Nephron progenitor cell (in vitro differentiated cells): ENCODE measurements at regions not wholly inside any gene's neighbourhood (a gene's known extent, or its start where the extent isn't known, plus 50 kb on each side); places are given as distances from the start of the nearest gene placed in this dataset.

ENCODE experiments used
- DNase-seq: peaks from one replicate; pipeline ENCODE4 v3.0.0; 2021
- H3K27ac Mint-ChIP-seq: 2 replicates; pipeline ENCODE4 v1.8.0; 2021; ENCODE audit warnings: mild to moderate bottlenecking, moderate library complexity, mixed read lengths
- H3K27me3 Mint-ChIP-seq: 2 replicates; pipeline ENCODE4 v1.8.0; 2021; ENCODE audit warnings: mild to moderate bottlenecking, low read depth, mixed read lengths; ENCODE audit not compliant: poor library complexity
- H3K36me3 Mint-ChIP-seq: 2 replicates; pipeline ENCODE4 v1.8.0; 2021; ENCODE audit warnings: low read depth, mixed read lengths
- H3K4me1 Mint-ChIP-seq: 2 replicates; pipeline ENCODE4 v1.8.0; 2021; ENCODE audit warnings: mixed read lengths
- H3K4me3 Mint-ChIP-seq: 2 replicates; pipeline ENCODE4 v1.8.0; 2021; ENCODE audit warnings: mild to moderate bottlenecking, moderate library complexity, mixed read lengths
- H3K9me3 Mint-ChIP-seq: 2 replicates; pipeline ENCODE4 v1.8.0; 2021; ENCODE audit warnings: mild to moderate bottlenecking, moderate library complexity, mixed read lengths
- TF ChIP-seq, protein P1 (sequence below): fragments of 200-600 bp; sonication (generic); IDR thresholded peaks from 2 replicates; pipeline ENCODE4 v1.5.0; 2021; ENCODE audit warnings: antibody characterized with exemption

DNA sequence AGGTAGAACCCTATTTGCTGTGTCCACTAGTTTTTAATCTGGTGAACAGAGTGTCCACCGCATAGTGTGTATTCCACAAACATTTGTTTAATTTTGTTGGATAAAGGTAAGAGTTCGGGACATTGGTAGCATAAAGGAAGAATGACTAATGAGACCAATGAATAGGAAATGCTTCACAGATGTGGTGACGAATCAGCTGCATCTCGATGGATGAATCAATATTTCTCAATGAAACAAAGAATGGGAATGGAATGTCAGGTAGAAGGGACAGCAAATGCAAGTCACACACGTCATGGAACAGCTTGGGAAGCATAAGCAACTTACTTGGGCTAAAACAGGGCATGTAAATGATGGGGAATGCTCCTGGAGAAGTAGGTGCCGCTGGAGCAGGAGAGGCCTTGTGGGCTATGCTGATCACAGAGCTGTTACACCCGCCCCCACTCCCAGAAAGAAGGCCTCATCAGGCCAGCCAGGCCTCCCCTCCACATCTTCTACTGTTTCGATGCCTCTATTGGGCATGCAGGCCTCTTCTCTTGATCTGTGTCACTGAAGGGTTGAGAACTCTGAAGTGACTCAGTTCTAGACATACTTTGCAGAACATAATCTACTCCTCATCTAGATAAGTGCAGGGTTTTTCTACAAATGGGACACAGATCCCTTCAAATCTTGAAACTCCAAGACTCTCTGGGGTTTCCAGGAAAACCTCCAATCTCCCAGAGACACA is 120.0 kb upstream of the GADL1 start:
- Mint-ChIP-seq H3K27me3 (peaks cover 3% of the 10 kb centered on the region), H3K27ac (no peak overlapping the region), H3K4me3 (no peak overlapping the region), H3K4me1 (no peaks in the 10 kb centered on the region), H3K36me3 (no peaks in the 10 kb centered on the region), H3K9me3 (no peaks in the 10 kb centered on the region)
- no peak for DNase-seq
- TF ChIP-seq, protein P1, sequence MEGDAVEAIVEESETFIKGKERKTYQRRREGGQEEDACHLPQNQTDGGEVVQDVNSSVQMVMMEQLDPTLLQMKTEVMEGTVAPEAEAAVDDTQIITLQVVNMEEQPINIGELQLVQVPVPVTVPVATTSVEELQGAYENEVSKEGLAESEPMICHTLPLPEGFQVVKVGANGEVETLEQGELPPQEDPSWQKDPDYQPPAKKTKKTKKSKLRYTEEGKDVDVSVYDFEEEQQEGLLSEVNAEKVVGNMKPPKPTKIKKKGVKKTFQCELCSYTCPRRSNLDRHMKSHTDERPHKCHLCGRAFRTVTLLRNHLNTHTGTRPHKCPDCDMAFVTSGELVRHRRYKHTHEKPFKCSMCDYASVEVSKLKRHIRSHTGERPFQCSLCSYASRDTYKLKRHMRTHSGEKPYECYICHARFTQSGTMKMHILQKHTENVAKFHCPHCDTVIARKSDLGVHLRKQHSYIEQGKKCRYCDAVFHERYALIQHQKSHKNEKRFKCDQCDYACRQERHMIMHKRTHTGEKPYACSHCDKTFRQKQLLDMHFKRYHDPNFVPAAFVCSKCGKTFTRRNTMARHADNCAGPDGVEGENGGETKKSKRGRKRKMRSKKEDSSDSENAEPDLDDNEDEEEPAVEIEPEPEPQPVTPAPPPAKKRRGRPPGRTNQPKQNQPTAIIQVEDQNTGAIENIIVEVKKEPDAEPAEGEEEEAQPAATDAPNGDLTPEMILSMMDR = no peak

DNA sequence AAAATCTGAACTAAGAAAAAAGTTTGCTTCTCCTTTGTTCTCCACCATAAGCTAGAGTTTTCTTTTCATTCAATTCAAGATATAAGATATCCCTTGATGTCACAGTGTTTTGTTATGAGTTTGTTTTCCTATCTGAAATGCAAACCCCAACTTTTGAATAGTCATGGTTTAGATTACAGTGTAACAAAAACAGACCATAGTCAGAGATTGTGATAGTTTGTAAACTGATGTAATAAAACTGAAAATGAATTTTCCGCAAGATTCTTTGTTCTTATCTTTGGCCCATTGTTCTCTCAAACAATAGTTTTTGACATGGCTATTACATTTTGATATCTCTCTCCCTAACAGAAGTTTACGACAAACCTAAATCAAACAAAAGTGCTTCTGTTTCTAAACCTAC is 121.7 kb upstream of the GADL1 start:
- H3K27ac Mint-ChIP-seq = no peak overlapping the region
- no peaks in the 10 kb centered on the region for H3K27me3 Mint-ChIP-seq
- H3K36me3 Mint-ChIP-seq = no peaks in the 10 kb centered on the region
- DNase-seq = no peak
- H3K4me3 Mint-ChIP-seq = no peak overlapping the region
- no peaks in the 10 kb centered on the region for H3K9me3 Mint-ChIP-seq
- TF ChIP-seq, protein P1 = no peak
- no peaks in the 10 kb centered on the region for H3K4me1 Mint-ChIP-seq

DNA sequence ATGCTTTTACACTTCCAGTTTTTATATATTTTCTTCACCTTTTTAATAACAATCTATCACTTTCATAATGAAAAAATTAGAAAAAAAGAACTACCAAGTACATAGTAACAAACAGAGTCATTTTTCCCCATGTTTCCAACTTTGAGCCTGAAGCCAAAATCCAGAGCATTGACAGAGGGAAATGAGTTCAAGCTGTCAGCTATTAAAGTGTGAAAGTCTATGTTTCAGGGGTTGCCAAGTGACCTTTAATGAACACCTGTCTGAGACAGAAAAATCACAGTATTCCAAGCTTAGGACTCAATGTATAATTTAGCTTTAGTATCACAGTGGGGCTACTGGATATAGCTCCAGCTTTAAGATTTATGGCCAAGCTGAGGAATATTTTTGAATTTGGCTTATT is 128.3 kb upstream of the GADL1 start:
- no peaks in the 10 kb centered on the region for H3K4me1 Mint-ChIP-seq
- DNase-seq = no peak
- no peaks in the 10 kb centered on the region for H3K27me3 Mint-ChIP-seq
- H3K36me3 Mint-ChIP-seq = peaks cover 7% of the 10 kb centered on the region
- H3K27ac Mint-ChIP-seq = no peak overlapping the region
- TF ChIP-seq, protein P1 = no peak
- H3K4me3 Mint-ChIP-seq = no peak overlapping the region
- peaks cover 12% of the 10 kb centered on the region for H3K9me3 Mint-ChIP-seq

DNA sequence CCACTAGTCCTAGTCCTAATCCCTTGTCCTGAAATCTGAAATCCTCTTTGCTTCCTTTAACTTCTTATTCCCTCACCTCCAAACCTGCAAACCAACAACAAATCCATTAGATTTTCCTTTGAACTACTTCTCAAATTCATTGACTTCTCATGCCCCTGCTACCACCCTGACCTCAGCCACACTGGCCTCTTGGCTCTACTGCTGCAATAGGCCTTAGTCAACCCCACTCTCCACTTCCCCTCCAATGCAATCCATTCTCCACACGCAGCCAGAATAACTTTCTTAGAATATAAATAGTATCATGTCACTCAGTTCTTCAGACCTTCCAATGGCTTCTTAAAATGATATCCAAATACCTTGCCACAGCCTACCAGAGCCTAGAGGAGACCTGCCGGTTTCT is 131.1 kb upstream of the GADL1 start:
- Mint-ChIP-seq H3K9me3 (peaks cover 28% of the 10 kb centered on the region), H3K4me1 (peaks cover 14% of the 10 kb centered on the region), H3K27ac (no peak overlapping the region), H3K36me3 (peaks cover 12% of the 10 kb centered on the region), H3K4me3 (no peak overlapping the region), H3K27me3 (no peaks in the 10 kb centered on the region)
- DNase-seq = no peak
- TF ChIP-seq, protein P1 = no peak

DNA sequence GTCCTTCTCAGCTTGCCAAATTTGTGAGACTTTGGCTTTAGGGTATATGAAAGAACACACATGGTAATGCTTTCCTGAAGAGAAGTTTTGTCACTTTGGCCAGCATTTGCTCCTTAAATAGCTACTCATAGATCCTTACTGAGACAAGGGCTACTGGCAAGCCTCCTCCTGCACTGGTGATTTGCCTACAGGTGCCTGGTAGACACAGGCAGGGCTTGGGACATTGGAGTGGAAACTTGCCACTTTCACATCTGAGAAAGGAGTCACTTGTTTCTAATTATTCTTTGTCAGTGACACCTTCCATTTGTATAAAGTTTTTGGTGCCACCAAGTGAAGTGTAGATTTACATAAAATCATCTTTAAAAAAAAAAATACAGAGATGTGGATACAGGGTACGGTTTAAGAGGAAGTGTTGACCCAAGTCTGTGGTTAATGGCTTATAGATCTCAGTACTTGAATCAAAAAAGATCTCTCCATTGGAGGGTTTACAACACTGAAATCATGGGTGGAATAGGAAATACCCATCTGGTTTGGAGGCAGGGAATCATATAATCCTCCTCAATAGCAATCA is 132.8 kb upstream of the GADL1 start:
- Mint-ChIP-seq H3K4me1 (peaks cover 14% of the 10 kb centered on the region), H3K27ac (no peak overlapping the region), H3K27me3 (no peaks in the 10 kb centered on the region), H3K36me3 (peaks cover 12% of the 10 kb centered on the region), H3K4me3 (no peak overlapping the region), H3K9me3 (peaks cover 28% of the 10 kb centered on the region)
- TF ChIP-seq, protein P1 = no peak
- DNase-seq = no peak

DNA sequence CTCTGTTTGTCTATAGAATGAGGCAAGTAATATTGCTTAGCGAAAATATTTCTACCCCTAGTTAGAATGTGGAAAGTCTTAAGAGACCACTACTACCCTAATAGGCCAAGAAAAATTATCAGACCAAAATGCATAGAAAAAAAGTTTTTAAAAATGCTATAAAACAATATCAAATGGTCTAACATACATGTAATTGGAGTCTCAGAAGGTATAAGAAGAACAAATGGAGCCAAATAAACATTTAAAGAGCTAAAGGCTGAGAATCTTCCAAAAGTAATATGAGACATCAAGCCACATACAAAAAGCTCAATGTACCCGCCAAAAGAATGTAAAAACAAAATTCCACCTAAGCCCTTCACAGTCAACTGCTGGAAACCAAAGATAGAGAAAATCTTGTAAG is 133.5 kb upstream of the GADL1 start:
- H3K9me3 Mint-ChIP-seq = peaks cover 28% of the 10 kb centered on the region
- TF ChIP-seq, protein P1 = no peak
- H3K27ac Mint-ChIP-seq = no peak overlapping the region
- no peak for DNase-seq
- H3K27me3 Mint-ChIP-seq = no peaks in the 10 kb centered on the region
- H3K4me3 Mint-ChIP-seq = no peak overlapping the region
- H3K36me3 Mint-ChIP-seq = peaks cover 12% of the 10 kb centered on the region
- H3K4me1 Mint-ChIP-seq = peaks cover 14% of the 10 kb centered on the region
